H1 (cell line): ENCODE measurements at regions not wholly inside any gene's neighbourhood (a gene's known extent, or its start where the extent isn't known, plus 50 kb on each side); places are given as distances from the start of the nearest gene placed in this dataset.

Source experiments
- GABPA ChIP-seq: IDR thresholded peaks from 2 replicates; pipeline ENCODE4 v1.6.1; 2011; ENCODE audit warnings: mild to moderate bottlenecking, low read length, moderate library complexity, borderline replicate concordance; ENCODE audit not compliant: insufficient read depth
- JUND ChIP-seq: IDR thresholded peaks from 2 replicates; pipeline ENCODE4 v1.6.1; 2011; ENCODE audit warnings: mild to moderate bottlenecking, improper control_type of control experiment, low read length
- KDM1A ChIP-seq: fragments of 200-600, 300-600 bp; sonication (generic); IDR thresholded peaks from 2 replicates; pipeline ENCODE4 v1.7.1; 2016; ENCODE audit warnings: mild to moderate bottlenecking, low read length, borderline replicate concordance
- KDM5A ChIP-seq: fragments of 200-600 bp; IDR thresholded peaks from 2 replicates; pipeline ENCODE4 v1.7.1; 2012; ENCODE audit warnings: mild to moderate bottlenecking, low read length, inconsistent platforms, mixed read lengths
- SRF ChIP-seq: IDR thresholded peaks from 2 replicates; pipeline ENCODE4 v1.6.1; 2011; ENCODE audit warnings: mild to moderate bottlenecking, low read depth, low read length, moderate library complexity

- TF ChIP-seq KDM1A (no peak), JUND (no peak), SRF (no peak), KDM5A (no peak), GABPA (no peak)
Observed at GRCh38 chr22:44647141-44647540, 54.9 kb upstream of the PRR5 start (continued).
